OCI-LY7 (cell line): ENCODE measurements at regions not wholly inside any gene's neighbourhood (a gene's known extent, or its start where the extent isn't known, plus 50 kb on each side); places are given as distances from the start of the nearest gene placed in this dataset.

ENCODE experiments used
- BruUV-seq: library from RNA; stranded (reverse); fragments of 400-500 nt; replicated peaks from 2 replicates; lab custom pipeline; 2021; lab: Mats Ljungman, UMichigan
- CTCF ChIA-PET: fragments of 300-600 bp; sonication (Branson Sonifier 250); formaldehyde crosslinking; loops from one replicate; lab custom pipeline; 2022; ENCODE audit warnings: antibody characterized with exemption; ENCODE audit not compliant: unreplicated experiment; lab: Charles Lee
- POLR2A ChIA-PET: fragments of 300-600 bp; sonication (Branson Sonifier 250); formaldehyde crosslinking; loops from one replicate; lab custom pipeline; 2022; ENCODE audit warnings: antibody characterized with exemption; lab: Charles Lee
- DNase-seq: peaks from one replicate; pipeline ENCODE4 v3.0.0-alpha.2; 2015; ENCODE audit warnings: low spot score
- H2AFZ ChIP-seq: fragments of 200-600 bp; sonication (generic), shearing (Covaris generic); 2 replicates; pipeline ENCODE4 v1.6.1; 2014; ENCODE audit warnings: mild to moderate bottlenecking, antibody characterized with exemption, low read length, moderate library complexity
- H3K27ac ChIP-seq: fragments of 200-600 bp; sonication (generic); 2 replicates; pipeline ENCODE4 v1.5.1; 2014; ENCODE audit warnings: mixed run types, low read depth, mild to moderate bottlenecking, moderate library complexity, low read length, inconsistent platforms; ENCODE audit not compliant: poor library complexity, severe bottlenecking
- H3K36me3 ChIP-seq: fragments of 200-600 bp; sonication (generic); 2 replicates; pipeline ENCODE4 v1.6.1; 2014; ENCODE audit warnings: mild to moderate bottlenecking, antibody characterized with exemption, low read length, moderate library complexity, mixed read lengths; ENCODE audit not compliant: insufficient read depth
- H3K4me1 ChIP-seq: fragments of 200-600 bp; sonication (generic); 2 replicates; pipeline ENCODE4 v1.5.1; 2014; ENCODE audit warnings: mild to moderate bottlenecking, low read length; ENCODE audit not compliant: insufficient read depth, poor library complexity, severe bottlenecking
- H3K4me2 ChIP-seq: fragments of 200-600 bp; sonication (generic); 2 replicates; pipeline ENCODE4 v1.6.1; 2014; ENCODE audit warnings: mild to moderate bottlenecking, low read length
- H3K4me3 ChIP-seq: fragments of 200-600 bp; sonication (generic); 2 replicates; pipeline ENCODE4 v1.5.1; 2014; ENCODE audit warnings: mild to moderate bottlenecking, low read depth, low read length; ENCODE audit not compliant: poor library complexity, severe bottlenecking
- H3K79me2 ChIP-seq: fragments of 200-600 bp; sonication (generic); 2 replicates; pipeline ENCODE4 v1.6.1; 2016; ENCODE audit warnings: low read depth, mild to moderate bottlenecking, low read length, moderate library complexity, mixed read lengths; ENCODE audit not compliant: insufficient read depth
- H3K9me2 ChIP-seq: fragments of 200-600 bp; sonication (generic); 2 replicates; pipeline ENCODE4 v1.6.1; 2016; ENCODE audit warnings: mild to moderate bottlenecking, low read length, mixed read lengths; ENCODE audit not compliant: insufficient read depth
- H3K9me3 ChIP-seq: fragments of 200-600 bp; sonication (generic); 2 replicates; pipeline ENCODE4 v1.6.1; 2014; ENCODE audit warnings: mild to moderate bottlenecking, mixed run types, low read length, mixed read lengths
- H4K20me1 ChIP-seq: fragments of 200-600 bp; sonication (generic); 2 replicates; pipeline ENCODE4 v1.6.1; 2014; ENCODE audit warnings: mild to moderate bottlenecking, antibody characterized with exemption, low read length, moderate library complexity, mixed read lengths; ENCODE audit not compliant: insufficient read depth
- CTCF ChIP-seq: fragments of 200-600 bp; sonication (generic); conservative IDR thresholded peaks from 2 replicates; pipeline ENCODE4 v1.5.1; 2014; ENCODE audit warnings: mild to moderate bottlenecking, antibody characterized with exemption, low read length, moderate library complexity, mixed read lengths
- EZH2phosphoT487 ChIP-seq: fragments of 200-600 bp; sonication (generic); IDR thresholded peaks from 2 replicates; pipeline ENCODE4 v1.6.1; 2018; ENCODE audit warnings: low read depth, borderline replicate concordance, mild to moderate bottlenecking, mixed run types, antibody characterized with exemption, low read length, moderate library complexity, mixed read lengths
- intact Hi-C: fragments of 100-400 bp; cut with micrococcal nuclease; formaldehyde crosslinking; loops from one replicate; pipeline ENCODE4 v1.10.0; 2022; ENCODE audit not compliant: unreplicated experiment

DNA sequence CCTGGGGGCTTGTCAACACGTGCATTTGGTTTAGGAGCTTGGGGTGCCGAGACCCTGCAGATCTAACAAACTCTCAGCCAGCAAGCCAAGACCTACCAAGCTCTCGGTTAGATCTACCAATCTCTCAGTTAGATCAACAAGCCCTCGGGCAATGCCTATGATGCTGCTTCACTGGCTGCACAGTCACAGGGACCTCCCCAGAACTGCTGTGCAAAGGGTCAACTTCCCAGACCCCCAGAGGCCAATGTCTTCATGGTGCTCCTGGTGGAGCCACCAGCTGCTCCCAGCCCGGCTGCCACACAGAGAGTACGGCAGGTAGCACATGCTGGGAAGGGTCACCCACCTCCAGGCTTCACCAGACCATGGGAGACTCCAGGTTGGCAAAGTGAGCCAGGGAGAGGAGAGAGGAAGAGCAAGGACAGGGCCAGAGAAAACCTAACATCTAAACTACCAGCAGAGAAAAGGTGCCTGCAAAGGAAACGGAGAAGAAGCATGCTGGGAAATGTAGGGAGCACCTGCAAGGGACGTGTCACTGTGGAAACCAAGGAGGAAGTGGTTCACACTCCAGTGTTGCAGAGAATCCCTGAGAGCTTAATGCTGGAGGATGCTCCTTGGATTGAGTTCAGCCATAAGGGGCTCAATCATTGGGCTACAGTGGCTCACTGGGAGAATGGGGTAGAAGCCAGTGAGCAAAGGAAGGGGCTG lies 51.5 kb upstream of the GDF10 start:
- H3K4me3 ChIP-seq, result no peak overlapping the region
- H3K9me2 ChIP-seq, result no peaks in the 10 kb centered on the region
- no peaks in the 10 kb centered on the region for H4K20me1 ChIP-seq
- no peaks in the 10 kb centered on the region for H3K4me1 ChIP-seq
- POLR2A ChIA-PET, result no interaction called here
- no peak overlapping the region for H3K27ac ChIP-seq
- no peaks in the 10 kb centered on the region for H3K36me3 ChIP-seq
- no peak overlapping the region for H3K4me2 ChIP-seq
- CTCF ChIA-PET, result no interaction called here
- TF ChIP-seq CTCF (no peak), EZH2phosphoT487 (no peak)
- no peaks in the 10 kb centered on the region for H3K9me3 ChIP-seq
- no peak overlapping the region for H2AFZ ChIP-seq
- H3K79me2 ChIP-seq, result no peaks in the 10 kb centered on the region
- intact Hi-C loops, result no loop called here
- DNase-seq, result no peak
- BruUV-seq, result no TSS peak

DNA sequence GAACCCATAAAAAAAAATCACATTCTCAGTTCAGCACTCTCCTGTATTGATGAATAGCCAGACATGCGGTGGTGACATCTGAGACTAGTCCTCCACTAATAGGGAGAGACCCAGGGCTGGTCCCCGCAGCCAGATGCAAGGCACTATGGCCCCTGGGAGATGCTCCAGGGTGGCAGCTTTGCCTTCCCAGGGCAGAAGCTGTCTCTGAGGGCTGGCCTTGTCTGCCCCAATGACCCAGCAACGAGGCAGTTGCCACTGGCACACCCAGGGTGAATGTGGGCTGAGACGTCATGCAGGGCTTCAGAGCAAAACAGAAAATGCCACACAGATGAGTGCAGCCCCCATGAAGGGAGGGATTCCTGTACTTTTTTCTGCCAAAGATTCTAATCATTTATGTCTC lies 50.1 kb upstream of the GDF10 start:
- no peaks in the 10 kb centered on the region for H3K79me2 ChIP-seq
- H3K4me2 ChIP-seq, result no peak overlapping the region
- H3K9me2 ChIP-seq, result no peaks in the 10 kb centered on the region
- no peak overlapping the region for H3K27ac ChIP-seq
- ChIA-PET POLR2A (no interaction called here), CTCF (no interaction called here)
- H4K20me1 ChIP-seq, result no peaks in the 10 kb centered on the region
- H3K4me3 ChIP-seq, result no peak overlapping the region
- H3K36me3 ChIP-seq, result no peaks in the 10 kb centered on the region
- no peak for TF ChIP-seq CTCF
- no peak for TF ChIP-seq EZH2phosphoT487
- intact Hi-C loops, result no loop called here
- H3K9me3 ChIP-seq, result no peaks in the 10 kb centered on the region
- H3K4me1 ChIP-seq, result no peaks in the 10 kb centered on the region
- no peak for DNase-seq
- H2AFZ ChIP-seq, result no peak overlapping the region
- no TSS peak for BruUV-seq
